Choroid plexus epithelial cell (primary cell): ENCODE measurements at regions not wholly inside any gene's neighbourhood (a gene's known extent, or its start where the extent isn't known, plus 50 kb on each side); places are given as distances from the start of the nearest gene placed in this dataset.
"Not testable (repeated sequence)": the region's sequence is repeated elsewhere in the genome, so short reads cannot be mapped to it uniquely, and the experiment has no call there.

Experiments
- DNase-seq: peaks from one replicate; pipeline ENCODE4 v3.0.0-alpha.2; 2010; ENCODE audit warnings: low read depth
- H3K4me3 ChIP-seq: 2 replicates; pipeline ENCODE4 v1.5.1; 2011; ENCODE audit warnings: low read depth, mild to moderate bottlenecking, control low read depth, low read length, moderate library complexity
- CTCF ChIP-seq: conservative IDR thresholded peaks from 2 replicates; pipeline ENCODE4 v1.5.1; 2011; ENCODE audit warnings: low read depth, mild to moderate bottlenecking, control low read depth, inconsistent platforms, low read length, moderate library complexity

- TF ChIP-seq CTCF, result no peak
- no peak overlapping the region for H3K4me3 ChIP-seq
- no peak for DNase-seq
Measured at GRCh38 chr10:121680879-121681655, 82.8 kb upstream of the FGFR2 start.

GRCh38 chr10:121679916-121680315 lies 81.7 kb upstream of the FGFR2 start:
- H3K4me3 ChIP-seq, result no peak overlapping the region
- DNase-seq, result no peak
- no peak for TF ChIP-seq CTCF

GRCh38 chr10:121678631-121679174 lies 80.5 kb upstream of the FGFR2 start:
- TF ChIP-seq CTCF, result no peak
- DNase-seq, result no peak
- no peak overlapping the region for H3K4me3 ChIP-seq

GRCh38 chr10:121677880-121678279 lies 79.6 kb upstream of the FGFR2 start:
- H3K4me3 ChIP-seq, result no peak overlapping the region
- no peak for TF ChIP-seq CTCF
- DNase-seq, result no peak

- no peak for TF ChIP-seq CTCF
- DNase-seq, result no peak
- no peak overlapping the region for H3K4me3 ChIP-seq
Measured at GRCh38 chr10:121675344-121675743, 77.1 kb upstream of the FGFR2 start.

GRCh38 chr10:121674885-121675284 lies 76.6 kb upstream of the FGFR2 start:
- DNase-seq, result no peak
- no peak for TF ChIP-seq CTCF
- H3K4me3 ChIP-seq, result no peak overlapping the region

GRCh38 chr10:121672733-121673132 lies 74.5 kb upstream of the FGFR2 start:
- no peak for DNase-seq
- H3K4me3 ChIP-seq, result no peak overlapping the region
- TF ChIP-seq CTCF, result no peak

GRCh38 chr10:121669840-121670239 lies 71.6 kb upstream of the FGFR2 start:
- H3K4me3 ChIP-seq, DNase-seq: not testable (repeated sequence)
